ENCODE measurements at regions not wholly inside any gene's neighbourhood (a gene's known extent, or its start where the extent isn't known, plus 50 kb on each side); places are given as distances from the start of the nearest gene placed in this dataset.
"Not testable (repeated sequence)": the region's sequence is repeated elsewhere in the genome, so short reads cannot be mapped to it uniquely, and the experiment has no call there.

DNA sequence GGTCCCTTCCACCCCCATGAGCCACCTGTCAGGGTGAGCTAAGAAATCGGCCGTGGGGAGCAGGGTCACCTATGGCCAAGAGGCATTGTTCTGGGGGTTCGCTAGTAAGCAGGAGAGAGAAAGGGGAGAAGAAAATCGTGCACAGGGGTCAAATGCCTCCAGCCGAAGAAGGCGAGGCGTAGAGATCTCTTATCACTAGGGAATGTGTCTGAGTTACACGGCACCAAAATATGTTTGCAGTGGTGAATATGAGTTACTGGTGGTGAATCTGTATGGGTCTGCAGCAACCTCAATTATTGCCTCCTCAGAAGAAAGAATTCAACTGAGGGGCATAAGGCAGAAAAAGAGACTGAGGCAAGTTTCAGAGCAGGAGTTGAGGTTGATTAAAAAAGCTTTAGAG is 54.2 kb upstream of the RABGAP1L start:
- DNase-seq (ENCODE audit: low spot score) = no peak

DNA sequence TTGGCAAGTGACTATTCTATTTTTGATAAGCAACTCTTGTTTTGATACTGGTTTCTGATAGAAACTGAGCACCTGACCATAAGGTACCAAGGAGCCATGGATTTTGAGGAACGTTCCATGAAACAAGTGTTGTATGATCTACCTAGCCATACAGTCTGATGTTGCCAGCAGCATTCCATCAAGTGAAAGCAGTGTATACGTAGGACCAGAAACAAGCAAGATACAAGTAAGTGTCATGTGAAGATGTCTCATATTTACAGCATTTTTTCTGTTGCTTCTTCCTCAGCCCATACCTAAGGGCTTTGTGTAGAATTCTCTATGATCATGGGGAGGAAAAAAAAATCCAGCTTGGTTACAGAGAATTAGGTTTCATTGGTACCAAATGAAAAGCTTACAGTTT is 55.6 kb upstream of the RABGAP1L start:
- DNase-seq (ENCODE audit: low spot score) = no peak

DNA sequence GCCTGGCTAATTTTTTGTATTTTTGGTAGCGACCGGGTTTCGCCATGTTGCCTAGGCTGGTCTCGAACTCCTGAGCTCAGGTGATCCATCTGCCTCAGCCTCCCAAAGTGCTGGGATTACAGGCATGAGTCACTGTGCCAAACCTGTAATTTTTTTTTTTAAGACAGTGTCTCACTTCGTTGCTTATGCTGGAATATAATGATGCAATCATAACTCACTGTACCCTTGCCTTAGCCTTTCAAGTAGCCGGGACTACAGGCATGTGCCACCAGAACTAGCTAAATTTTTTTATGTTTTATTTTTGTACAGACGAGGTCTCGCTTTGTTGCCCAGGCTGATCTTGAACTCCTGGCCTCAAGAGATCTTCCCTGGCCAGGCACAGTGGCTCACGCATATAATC is 57.3 kb upstream of the RABGAP1L start:
- DNase-seq (ENCODE audit: low spot score) = not testable (repeated sequence)

GRCh38 chr1:174097426-174097825 is 61.9 kb upstream of the RABGAP1L start:
- no peak for DNase-seq (ENCODE audit: low spot score)

- DNase-seq (ENCODE audit: low spot score) = peak; percentile 19
Observed at GRCh38 chr1:174093789-174094188, 65.5 kb upstream of the RABGAP1L start.

GRCh38 chr1:174090471-174090870 is 68.3 kb upstream of the RC3H1 start:
- DNase-seq (ENCODE audit: low spot score) = no peak

GRCh38 chr1:174080819-174081218 is 58.7 kb upstream of the RC3H1 start:
- no peak for DNase-seq (ENCODE audit: low spot score)

GRCh38 chr1:174079796-174080195 is 57.6 kb upstream of the RC3H1 start:
- DNase-seq (ENCODE audit: low spot score) = no peak

- DNase-seq (ENCODE audit: low spot score) = not testable (repeated sequence)
Observed at GRCh38 chr1:174078916-174079315, 56.8 kb upstream of the RC3H1 start.

- DNase-seq (ENCODE audit: low spot score) = no peak
Observed at GRCh38 chr1:174077749-174078490, 55.8 kb upstream of the RC3H1 start.

DNA sequence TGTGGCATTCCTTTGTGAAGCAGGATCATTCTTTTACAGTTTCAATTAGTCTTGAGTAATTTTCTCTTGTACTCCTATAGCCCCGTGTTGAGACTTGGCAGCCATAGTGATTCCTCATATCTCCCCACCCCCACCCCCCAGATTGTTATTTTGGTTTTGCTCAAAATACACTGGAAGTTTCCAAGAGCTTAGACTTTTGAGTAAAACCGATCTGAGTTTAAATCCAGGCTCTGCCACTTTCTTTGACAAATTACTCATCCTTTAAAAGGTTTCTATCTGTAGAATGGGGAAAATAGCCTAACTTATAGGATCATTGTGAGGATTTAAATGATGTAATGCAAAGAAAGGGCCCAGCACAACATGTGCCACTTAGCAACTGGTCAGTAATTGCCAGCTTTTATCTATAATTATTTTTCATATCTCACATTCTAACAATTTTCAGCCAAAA is 53.1 kb upstream of the RC3H1 start:
- no peak for DNase-seq (ENCODE audit: low spot score)

- DNase-seq (ENCODE audit: low spot score) = peak; percentile 7
Observed at GRCh38 chr1:174074757-174075156, 52.6 kb upstream of the RC3H1 start.

GRCh38 chr1:174072581-174072980 is 50.4 kb upstream of the RC3H1 start:
- DNase-seq (ENCODE audit: low spot score) = no peak

Data from CD4-positive, alpha-beta T cell treated with Interleukin-2 at 100 ng/mL for 4 hours (primary cell).